ENCODE measurements at regions not wholly inside any gene's neighbourhood (a gene's known extent, or its start where the extent isn't known, plus 50 kb on each side); places are given as distances from the start of the nearest gene placed in this dataset.

GRCh38 chr22:27253108-27253902 is 548.3 kb downstream of the MN1 start:
- no peak for TF ChIP-seq KDM1A (IDR thresholded peaks at IDR 0.05; ENCODE audit: borderline replicate concordance, low read length)
- no peak for TF ChIP-seq EZH2 (IDR thresholded peaks at IDR 0.05; ENCODE audit: low read depth, low read length, severe bottlenecking)
- no peak for TF ChIP-seq RBBP5 (IDR thresholded peaks at IDR 0.05; ENCODE audit: borderline replicate concordance, low read depth, low read length)
- TF ChIP-seq USF2 (IDR thresholded peaks at IDR 0.05; ENCODE audit: low read length), result no peak
- TF ChIP-seq MAFK (IDR thresholded peaks at IDR 0.05; ENCODE audit: low read depth, low read length), result no peak

Measured in H1 (cell line).